Suprapubic skin (tissue), 4 donors: ENCODE measurements at regions not wholly inside any gene's neighbourhood (a gene's known extent, or its start where the extent isn't known, plus 50 kb on each side); places are given as distances from the start of the nearest gene placed in this dataset.

Source experiments
- DNase-seq, 2 donors: peaks; one replicate each; pipeline ENCODE4 v3.0.0-alpha.2; 2019; ENCODE audit warnings: low spot score in 2 of 2
- H3K27ac ChIP-seq: fragments of 200-600 bp; sonication (generic); one replicate; pipeline ENCODE4 v1.5.1; 2019
- H3K27me3 ChIP-seq: fragments of 200-600 bp; sonication (generic); one replicate; pipeline ENCODE4 v1.5.1; 2019
- H3K36me3 ChIP-seq: fragments of 200-600 bp; sonication (generic); one replicate; pipeline ENCODE4 v1.5.1; 2019
- H3K4me1 ChIP-seq: fragments of 200-600 bp; sonication (generic); one replicate; pipeline ENCODE4 v1.5.1; 2019
- H3K4me3 ChIP-seq: fragments of 200-600 bp; sonication (generic); one replicate; pipeline ENCODE4 v1.5.1; 2019; ENCODE audit warnings: mild to moderate bottlenecking
- H3K9me3 ChIP-seq: fragments of 200-600 bp; sonication (generic); one replicate; pipeline ENCODE4 v1.5.1; 2019
- EP300 ChIP-seq: sonication (generic); formaldehyde crosslinking; IDR thresholded peaks from one replicate; pipeline ENCODE4 v1.6.1; 2017; ENCODE audit warnings: antibody characterized with exemption
- POLR2A ChIP-seq, 2 donors: fragments of 450-650 bp; IDR thresholded peaks; one replicate each; pipeline ENCODE4 v1.6.1; 2017; ENCODE audit warnings: antibody characterized with exemption in 2 of 2, mild to moderate bottlenecking in 2 of 2, moderate library complexity in 2 of 2
- POLR2AphosphoS5 ChIP-seq, 3 donors: sonication (generic); formaldehyde crosslinking; IDR thresholded peaks; one replicate each; pipeline ENCODE4 v1.6.1; 2017; ENCODE audit warnings: antibody characterized with exemption in 3 of 3
- WGBS: methylation state at CpG from one replicate; pipeline ENCODE4 v1.1.5; 2018; 5-methylcytosine and 5-hydroxymethylcytosine counted together
- TF ChIP-seq, protein P1 (sequence below), 2 donors: fragments of 200-600 bp in 1 of 2; fragments of 450-650 bp in 1 of 2; sonication (generic) in 1 of 2; IDR thresholded peaks; one replicate each; pipeline ENCODE4 v1.5.1; 2016 to 2019; ENCODE audit warnings: antibody characterized with exemption in 2 of 2, mild to moderate bottlenecking in 1 of 2, moderate library complexity in 1 of 2

DNA sequence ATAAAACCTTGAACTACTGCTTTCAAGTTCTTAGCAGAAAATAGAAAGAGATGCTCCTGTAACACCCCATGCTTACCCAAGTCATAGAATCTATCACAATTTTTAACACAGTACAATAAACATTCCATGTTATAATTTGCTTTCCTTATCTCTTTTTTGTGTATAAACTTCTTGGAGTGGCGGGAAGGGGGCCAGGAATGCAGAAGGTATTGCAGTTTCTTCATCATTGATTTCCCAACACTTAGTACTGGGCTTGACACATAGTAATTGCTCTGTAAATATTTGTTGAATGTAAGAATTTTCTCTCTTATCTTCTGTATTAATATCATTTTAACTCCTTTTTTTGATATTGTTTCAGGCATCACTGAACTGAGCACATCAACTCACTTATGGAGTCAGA, 535.8 kb downstream of the KCTD12 start:
- TF ChIP-seq POLR2AphosphoS5 (IDR thresholded peaks at IDR 0.05) (no peak), EP300 (no peak), POLR2A (IDR thresholded peaks at IDR 0.05) (no peak)
- TF ChIP-seq, protein P1, sequence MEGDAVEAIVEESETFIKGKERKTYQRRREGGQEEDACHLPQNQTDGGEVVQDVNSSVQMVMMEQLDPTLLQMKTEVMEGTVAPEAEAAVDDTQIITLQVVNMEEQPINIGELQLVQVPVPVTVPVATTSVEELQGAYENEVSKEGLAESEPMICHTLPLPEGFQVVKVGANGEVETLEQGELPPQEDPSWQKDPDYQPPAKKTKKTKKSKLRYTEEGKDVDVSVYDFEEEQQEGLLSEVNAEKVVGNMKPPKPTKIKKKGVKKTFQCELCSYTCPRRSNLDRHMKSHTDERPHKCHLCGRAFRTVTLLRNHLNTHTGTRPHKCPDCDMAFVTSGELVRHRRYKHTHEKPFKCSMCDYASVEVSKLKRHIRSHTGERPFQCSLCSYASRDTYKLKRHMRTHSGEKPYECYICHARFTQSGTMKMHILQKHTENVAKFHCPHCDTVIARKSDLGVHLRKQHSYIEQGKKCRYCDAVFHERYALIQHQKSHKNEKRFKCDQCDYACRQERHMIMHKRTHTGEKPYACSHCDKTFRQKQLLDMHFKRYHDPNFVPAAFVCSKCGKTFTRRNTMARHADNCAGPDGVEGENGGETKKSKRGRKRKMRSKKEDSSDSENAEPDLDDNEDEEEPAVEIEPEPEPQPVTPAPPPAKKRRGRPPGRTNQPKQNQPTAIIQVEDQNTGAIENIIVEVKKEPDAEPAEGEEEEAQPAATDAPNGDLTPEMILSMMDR (IDR thresholded peaks at IDR 0.05): no peak
- no peak for DNase-seq
- WGBS: 82% methylated on average over 1 of the region's 1 CpG

GRCh38 chr13:76349700-76350099, 536.5 kb downstream of the KCTD12 start:
- 70% methylated on average over 2 of the region's 2 CpGs for WGBS

More for the DNA sequence above, 535.8 kb downstream of the KCTD12 start:
- Histone ChIP-seq H3K27ac (no peak overlapping the region), H3K4me3 (no peak overlapping the region), H3K9me3 (no peaks in the 10 kb centered on the region), H3K36me3 (no peaks in the 10 kb centered on the region), H3K27me3 (no peaks in the 10 kb centered on the region), H3K4me1 (no peaks in the 10 kb centered on the region)

GRCh38 chr13:76339649-76340048, 546.6 kb downstream of the KCTD12 start:
- TF ChIP-seq, protein P1 (IDR thresholded peaks at IDR 0.05): no peak
- no peak for TF ChIP-seq POLR2AphosphoS5 (IDR thresholded peaks at IDR 0.05)
- no peak for TF ChIP-seq POLR2A (IDR thresholded peaks at IDR 0.05)
- TF ChIP-seq EP300: no peak
- 94% methylated on average over 2 of the region's 2 CpGs for WGBS
- H3K27me3 ChIP-seq: no peaks in the 10 kb centered on the region
- no peak overlapping the region for H3K27ac ChIP-seq
- no peak overlapping the region for H3K4me3 ChIP-seq
- DNase-seq: no peak
- no peaks in the 10 kb centered on the region for H3K36me3 ChIP-seq
- no peaks in the 10 kb centered on the region for H3K9me3 ChIP-seq
- H3K4me1 ChIP-seq: no peaks in the 10 kb centered on the region

More at GRCh38 chr13:76349700-76350099, 536.5 kb downstream of the KCTD12 start:
- DNase-seq: no peak
- H3K27ac ChIP-seq: no peak overlapping the region
- no peaks in the 10 kb centered on the region for H3K27me3 ChIP-seq
- TF ChIP-seq EP300 (no peak), POLR2AphosphoS5 (IDR thresholded peaks at IDR 0.05) (no peak), POLR2A (IDR thresholded peaks at IDR 0.05) (no peak)
- TF ChIP-seq, protein P1 (IDR thresholded peaks at IDR 0.05): no peak
- H3K4me1 ChIP-seq: no peaks in the 10 kb centered on the region
- no peak overlapping the region for H3K4me3 ChIP-seq
- no peaks in the 10 kb centered on the region for H3K36me3 ChIP-seq
- no peaks in the 10 kb centered on the region for H3K9me3 ChIP-seq

DNA sequence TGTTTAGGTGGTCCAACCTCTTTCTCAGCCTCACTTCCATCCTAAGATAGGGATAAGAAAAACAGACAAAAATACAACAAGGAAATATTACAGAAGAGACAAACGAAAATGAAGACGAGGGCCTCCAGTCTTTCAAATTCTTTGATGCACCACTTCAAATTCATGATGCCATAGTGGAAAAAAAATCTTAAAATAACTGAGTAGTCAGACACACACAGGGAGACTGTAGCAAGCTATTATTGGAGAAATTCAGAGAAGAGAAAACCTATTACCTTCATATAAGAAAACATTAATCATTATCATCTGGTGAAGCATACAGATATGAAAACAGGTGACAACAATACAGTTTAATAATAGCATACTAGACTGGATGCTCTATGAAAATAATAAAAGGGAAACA, 548.2 kb downstream of the KCTD12 start:
- TF ChIP-seq POLR2A (IDR thresholded peaks at IDR 0.05): no peak
- TF ChIP-seq, protein P1 (IDR thresholded peaks at IDR 0.05): no peak
- TF ChIP-seq EP300: no peak
- TF ChIP-seq POLR2AphosphoS5 (IDR thresholded peaks at IDR 0.05): no peak
- Histone ChIP-seq H3K9me3 (no peaks in the 10 kb centered on the region), H3K36me3 (no peaks in the 10 kb centered on the region), H3K4me3 (no peak overlapping the region), H3K4me1 (no peaks in the 10 kb centered on the region), H3K27ac (no peak overlapping the region), H3K27me3 (no peaks in the 10 kb centered on the region)
- 78% methylated on average over 2 of the region's 2 CpGs for WGBS
- no peak for DNase-seq

DNA sequence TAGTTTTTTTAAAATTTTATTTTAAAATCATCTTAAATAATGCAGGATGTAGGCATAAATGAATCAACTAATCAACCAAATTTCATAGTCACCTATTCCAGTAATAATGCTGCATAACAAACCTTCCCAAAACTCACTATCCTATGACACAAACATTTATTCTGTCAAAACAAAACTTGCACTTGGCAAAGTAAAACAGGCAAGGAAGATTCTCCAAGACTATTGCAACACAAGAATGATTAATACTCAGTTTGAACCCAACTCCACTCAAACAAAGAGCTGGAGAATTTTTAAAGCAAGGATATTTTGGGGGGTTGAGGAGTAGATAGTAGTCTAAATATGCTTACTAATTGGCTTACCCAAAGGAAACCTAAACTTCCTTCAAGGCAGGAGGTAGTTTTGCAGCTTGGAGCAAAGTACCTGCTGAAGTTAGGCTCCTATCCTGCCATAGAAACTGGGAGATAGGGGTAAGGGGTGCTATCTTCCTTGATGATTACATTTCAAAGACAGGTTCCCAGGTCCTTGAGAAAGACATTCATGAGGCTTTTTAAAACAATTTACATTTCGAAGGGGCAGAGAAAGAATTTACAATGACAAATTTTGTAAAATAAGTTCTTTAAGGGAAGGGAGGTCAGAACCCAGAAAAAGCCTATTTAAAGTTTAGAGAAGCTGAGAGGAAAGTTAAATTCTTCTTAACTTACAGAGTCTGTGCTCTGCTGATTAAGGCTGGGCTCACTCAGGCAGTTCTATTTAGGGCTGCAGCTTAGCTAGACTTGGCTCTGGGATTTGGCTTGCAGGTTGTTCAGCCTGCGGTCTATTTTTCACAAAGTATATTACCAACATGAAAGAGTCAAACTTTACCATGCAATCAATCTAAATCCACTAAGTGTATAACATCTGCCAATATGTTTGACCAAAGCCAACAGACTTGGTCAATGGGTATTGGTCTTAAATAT, 549.0 kb downstream of the KCTD12 start:
- no peaks in the 10 kb centered on the region for H3K4me1 ChIP-seq
- DNase-seq: no peak
- H3K9me3 ChIP-seq: no peaks in the 10 kb centered on the region
- no peak overlapping the region for H3K27ac ChIP-seq
- 78% methylated on average over 2 of the region's 2 CpGs for WGBS
- no peaks in the 10 kb centered on the region for H3K27me3 ChIP-seq
- H3K36me3 ChIP-seq: no peaks in the 10 kb centered on the region
- no peak overlapping the region for H3K4me3 ChIP-seq
- TF ChIP-seq POLR2AphosphoS5 (IDR thresholded peaks at IDR 0.05) (no peak), EP300 (no peak), POLR2A (IDR thresholded peaks at IDR 0.05) (no peak)
- TF ChIP-seq, protein P1 (IDR thresholded peaks at IDR 0.05): no peak
